Caco-2 (cell line): ENCODE measurements at regions not wholly inside any gene's neighbourhood (a gene's known extent, or its start where the extent isn't known, plus 50 kb on each side); places are given as distances from the start of the nearest gene placed in this dataset.
"Not testable (repeated sequence)": the region's sequence is repeated elsewhere in the genome, so short reads cannot be mapped to it uniquely, and the experiment has no call there.

ENCODE experiments used
- BruUV-seq: library from RNA; stranded (reverse); fragments of 400-500 nt; replicated peaks from 2 replicates; lab custom pipeline; 2021; lab: Mats Ljungman, UMichigan
- CTCF ChIA-PET: fragments of 300-600 bp; sonication (Branson Sonifier 250); formaldehyde crosslinking; loops from one replicate; lab custom pipeline; 2022; ENCODE audit warnings: antibody characterized with exemption; lab: Charles Lee
- POLR2A ChIA-PET: fragments of 300-600 bp; sonication (Branson Sonifier 250); formaldehyde crosslinking; loops from one replicate; lab custom pipeline; 2022; ENCODE audit warnings: antibody characterized with exemption; lab: Charles Lee
- DNase-seq, 2 experiments: peaks; one replicate each; pipeline versions ENCODE4 v3.0.0 to v3.0.0-alpha.2; 2020 to 2022
- H3K27me3 ChIP-seq: replicated peaks from 2 replicates; pipeline ENCODE4 v1.6.0; 2011; ENCODE audit warnings: low read length; ENCODE audit not compliant: control insufficient read depth, insufficient read depth
- H3K36me3 ChIP-seq: 2 replicates; pipeline ENCODE4 v1.5.1; 2011; ENCODE audit warnings: low read length; ENCODE audit not compliant: control insufficient read depth, insufficient read depth
- H3K4me1 ChIP-seq: fragments of 250-450 bp; sonication (Bioruptor Pico); 2 replicates; pipeline ENCODE4 v1.5.1; 2020; ENCODE audit warnings: mild to moderate bottlenecking
- H3K4me3 ChIP-seq: 2 replicates; pipeline ENCODE4 v1.5.1; 2011; ENCODE audit warnings: low read depth, mild to moderate bottlenecking, control low read depth, low read length
- H3K9me3 ChIP-seq: fragments of 250-450 bp; sonication (Bioruptor Pico); 2 replicates; pipeline ENCODE4 v1.5.1; 2020; ENCODE audit warnings: mild to moderate bottlenecking, moderate library complexity
- H3K27ac Mint-ChIP-seq: one replicate; pipeline ENCODE4 v1.8.0; 2022; ENCODE audit warnings: mixed read lengths; ENCODE audit not compliant: unreplicated experiment
- H3K27me3 Mint-ChIP-seq: one replicate; pipeline ENCODE4 v1.8.0; 2022; ENCODE audit warnings: mixed read lengths; ENCODE audit not compliant: insufficient read depth, unreplicated experiment
- H3K36me3 Mint-ChIP-seq: one replicate; pipeline ENCODE4 v1.8.0; 2022; ENCODE audit warnings: mild to moderate bottlenecking, mixed read lengths; ENCODE audit not compliant: insufficient read depth, unreplicated experiment
- H3K4me1 Mint-ChIP-seq: one replicate; pipeline ENCODE4 v1.8.0; 2022; ENCODE audit warnings: low read depth, mixed read lengths; ENCODE audit not compliant: unreplicated experiment
- H3K4me3 Mint-ChIP-seq: one replicate; pipeline ENCODE4 v1.8.0; 2022; ENCODE audit warnings: mild to moderate bottlenecking, moderate library complexity, mixed read lengths; ENCODE audit not compliant: unreplicated experiment
- H3K9me3 Mint-ChIP-seq: one replicate; pipeline ENCODE4 v1.8.0; 2022; ENCODE audit warnings: mixed read lengths; ENCODE audit not compliant: unreplicated experiment
- CTCF ChIP-seq, 2 experiments: fragments of 200-600 bp in 1 of 2; IDR thresholded peaks; 1 replicate in 1 of 2; 2 replicates in 1 of 2; pipeline versions ENCODE4 v1.5.1 to v1.8.0; 2011 to 2022; ENCODE audit warnings: antibody characterized with exemption in 1 of 2, control low read depth in 1 of 2, inconsistent platforms in 1 of 2, low read depth in 1 of 2, low read length in 1 of 2, mild to moderate bottlenecking in 1 of 2, moderate library complexity in 1 of 2; ENCODE audit not compliant: insufficient read depth in 1 of 2, severe bottlenecking in 1 of 2, unreplicated experiment in 1 of 2
- intact Hi-C: fragments of 100-400 bp; cut with micrococcal nuclease; formaldehyde crosslinking; loops from one replicate; pipeline ENCODE4 v1.10.0; 2022; ENCODE audit not compliant: unreplicated experiment

GRCh38 chr4:49214453-49215081 lies 228.5 kb downstream of the CWH43 start:
- H3K27me3 Mint-ChIP-seq, H3K4me1 Mint-ChIP-seq, BruUV-seq, POLR2A ChIA-PET, H3K9me3 Mint-ChIP-seq, H3K4me3 ChIP-seq, H3K27ac Mint-ChIP-seq, H3K4me1 ChIP-seq, H3K4me3 Mint-ChIP-seq, H3K27me3 ChIP-seq, H3K36me3 ChIP-seq, DNase-seq, intact Hi-C loops, H3K9me3 ChIP-seq, CTCF ChIA-PET, H3K36me3 Mint-ChIP-seq: not testable (repeated sequence)

- CTCF ChIA-PET, H3K36me3 Mint-ChIP-seq, BruUV-seq, H3K27me3 ChIP-seq, H3K4me1 ChIP-seq, H3K9me3 Mint-ChIP-seq, H3K27ac Mint-ChIP-seq, H3K4me3 Mint-ChIP-seq, intact Hi-C loops, H3K4me3 ChIP-seq, H3K27me3 Mint-ChIP-seq, DNase-seq, POLR2A ChIA-PET, H3K36me3 ChIP-seq, H3K9me3 ChIP-seq, H3K4me1 Mint-ChIP-seq: not testable (repeated sequence)
These were observed 229.0 kb downstream of the CWH43 start for GRCh38 chr4:49215082-49215479.

DNA sequence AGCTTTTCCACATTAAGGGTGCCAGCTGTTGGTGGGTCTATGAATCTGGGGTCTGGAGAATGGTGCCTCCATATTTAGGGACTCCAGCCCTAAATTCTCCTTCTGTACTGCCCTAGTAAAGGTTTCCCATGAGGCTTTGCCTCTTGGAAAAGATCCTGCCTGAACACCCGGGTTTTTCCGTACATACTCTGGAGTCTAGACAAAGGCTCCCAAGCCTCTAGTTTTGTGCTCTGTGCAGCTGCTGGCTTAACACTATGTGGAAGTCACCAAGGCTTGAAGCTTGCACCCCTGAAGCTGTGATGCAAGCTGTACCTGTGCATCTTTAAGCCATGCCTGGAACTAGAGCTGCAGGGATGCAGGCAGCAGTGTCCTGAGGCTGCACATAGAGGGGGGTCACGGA lies 230.5 kb downstream of the CWH43 start:
- intact Hi-C loops, H3K4me1 ChIP-seq, H3K4me1 Mint-ChIP-seq, POLR2A ChIA-PET, H3K4me3 Mint-ChIP-seq, H3K4me3 ChIP-seq, H3K36me3 Mint-ChIP-seq, DNase-seq, H3K27ac Mint-ChIP-seq, BruUV-seq, H3K27me3 ChIP-seq, H3K36me3 ChIP-seq, H3K9me3 Mint-ChIP-seq, H3K27me3 Mint-ChIP-seq, CTCF ChIA-PET, H3K9me3 ChIP-seq: not testable (repeated sequence)

DNA sequence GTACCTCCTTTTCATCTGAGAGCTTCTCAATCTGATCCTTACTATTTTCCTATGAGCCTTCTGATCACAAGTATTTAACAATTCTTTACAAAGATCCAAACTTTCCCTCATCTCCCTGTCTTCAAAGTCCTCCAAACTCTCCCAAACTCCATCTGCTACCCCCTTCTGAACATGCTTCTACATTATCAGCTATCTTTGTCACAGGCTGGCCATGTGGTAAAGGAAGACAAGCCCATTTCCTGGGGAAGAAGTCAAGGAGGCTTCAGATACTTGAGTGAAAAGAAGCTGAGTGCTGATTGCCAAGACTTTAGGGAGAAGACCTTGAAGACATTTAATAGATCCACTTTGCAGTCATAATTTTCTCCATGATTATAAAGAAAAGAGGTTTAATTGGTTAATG lies 231.4 kb downstream of the CWH43 start:
- H3K4me3 ChIP-seq: no peak overlapping the region
- H3K9me3 Mint-ChIP-seq: no peaks in the 10 kb centered on the region
- DNase-seq: no peak
- no peaks in the 10 kb centered on the region for H3K36me3 ChIP-seq
- H3K4me3 Mint-ChIP-seq: no peak overlapping the region
- H3K27ac Mint-ChIP-seq: no peak overlapping the region
- ChIA-PET CTCF (no interaction called here), POLR2A (no interaction called here)
- no peaks in the 10 kb centered on the region; the same call in 1 of the 2 replicates for H3K27me3 ChIP-seq
- no peaks in the 10 kb centered on the region for H3K36me3 Mint-ChIP-seq
- no peak for TF ChIP-seq CTCF (IDR thresholded peaks at IDR 0.05; ENCODE audit: insufficient read depth in 1 of 2, low read depth in 1 of 2, low read length in 1 of 2, severe bottlenecking in 1 of 2, unreplicated experiment in 1 of 2)
- no peaks in the 10 kb centered on the region for H3K4me1 Mint-ChIP-seq
- no TSS peak for BruUV-seq
- intact Hi-C loops: no loop called here
- peaks cover 2% of the 10 kb centered on the region for H3K27me3 Mint-ChIP-seq
- no peaks in the 10 kb centered on the region for H3K9me3 ChIP-seq
- no peaks in the 10 kb centered on the region for H3K4me1 ChIP-seq

DNA sequence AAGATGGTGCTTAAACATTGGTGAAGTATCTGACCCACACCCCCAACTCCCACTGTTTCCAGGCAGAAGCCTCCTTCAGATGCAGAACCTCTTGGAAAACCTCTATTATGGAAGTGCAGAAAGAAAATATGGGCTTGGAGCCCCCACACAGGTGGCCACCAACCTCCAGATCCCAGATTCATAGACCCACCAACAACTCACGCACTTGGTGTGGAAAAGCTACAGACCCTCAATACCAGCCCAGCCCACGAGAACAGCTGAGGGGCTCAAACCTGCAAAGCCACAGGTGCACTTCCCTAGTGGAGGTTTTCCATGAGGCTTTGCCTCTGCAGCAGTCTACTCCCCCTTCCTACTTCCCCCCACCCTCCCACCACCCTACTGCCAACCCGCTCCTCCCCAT lies 232.0 kb downstream of the CWH43 start:
- POLR2A ChIA-PET, H3K4me1 Mint-ChIP-seq, H3K27ac Mint-ChIP-seq, BruUV-seq, DNase-seq, H3K27me3 ChIP-seq, H3K27me3 Mint-ChIP-seq, H3K9me3 ChIP-seq, intact Hi-C loops, H3K36me3 ChIP-seq, CTCF ChIA-PET, H3K9me3 Mint-ChIP-seq, H3K4me1 ChIP-seq, H3K4me3 ChIP-seq, H3K4me3 Mint-ChIP-seq, H3K36me3 Mint-ChIP-seq: not testable (repeated sequence)

DNA sequence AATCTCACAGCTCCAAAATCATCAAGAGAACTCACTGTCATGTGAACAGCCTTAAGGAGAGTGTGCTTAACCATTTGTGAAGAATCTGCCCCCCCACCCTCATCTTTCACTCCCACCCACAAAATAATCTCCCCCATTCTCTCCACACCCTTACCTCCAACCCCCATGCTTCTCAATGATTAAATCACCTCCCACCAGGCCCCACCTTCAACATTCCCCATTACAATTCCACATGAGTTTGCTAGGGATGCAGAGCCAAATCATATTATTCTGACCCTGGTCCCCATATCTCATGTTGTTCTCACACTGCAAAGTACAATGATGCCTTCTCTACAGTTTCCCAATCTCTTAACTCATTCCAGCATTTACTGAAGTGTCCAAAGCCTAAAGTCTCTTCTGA lies 232.9 kb downstream of the CWH43 start:
- BruUV-seq, H3K9me3 Mint-ChIP-seq, H3K4me1 Mint-ChIP-seq, H3K4me3 Mint-ChIP-seq, H3K27me3 Mint-ChIP-seq, H3K36me3 ChIP-seq, H3K4me3 ChIP-seq, H3K27ac Mint-ChIP-seq, H3K4me1 ChIP-seq, H3K27me3 ChIP-seq, DNase-seq, H3K9me3 ChIP-seq, CTCF ChIA-PET, POLR2A ChIA-PET, intact Hi-C loops, H3K36me3 Mint-ChIP-seq: not testable (repeated sequence)
